K562 (cell line): ENCODE measurements at regions not wholly inside any gene's neighbourhood (a gene's known extent, or its start where the extent isn't known, plus 50 kb on each side); places are given as distances from the start of the nearest gene placed in this dataset.

Source experiments
- ATAC-seq: fragments of 200-7000 bp; cut with Tn5 transposase; 3 replicates; pipeline ENCODE4 v1.9.1; 2020; ENCODE audit warnings: moderate library complexity
- BruUV-seq: library from RNA; stranded (reverse); fragments of 400-500 nt; replicated peaks from 2 replicates; lab custom pipeline; 2021; lab: Mats Ljungman, UMichigan
- CTCF ChIA-PET: fragments of 300-600 bp; formaldehyde crosslinking; extraction: SDS; loops from one replicate; lab custom pipeline; 2021; ENCODE audit warnings: low intra/inter-chr PET ratio; lab: Yijun Ruan, JAX
- POLR2A ChIA-PET: fragments of 300-600, 350-650 bp; sonication (Branson Sonifier 250); formaldehyde crosslinking; extraction: SDS; loops from one replicate; lab custom pipeline; 2021; ENCODE audit warnings: antibody characterized with exemption, inconsistent platforms; lab: Yijun Ruan, JAX
- DNase-seq, 4 experiments: peaks; one replicate each; pipeline versions ENCODE4 v3.0.0 to v3.0.0-alpha.2; 2011 to 2018; ENCODE audit warnings: low spot score in 3 of 4, mixed read lengths in 3 of 4; ENCODE audit errors: extremely low read depth in 1 of 4
- FAIRE-seq: peaks from 2 replicates; lab custom pipeline; 2011; peaks lifted over from hg19 to GRCh38; lab: Jason Lieb, UNC
- H2AFZ ChIP-seq: 2 replicates; pipeline ENCODE4 v1.6.0; 2011; ENCODE audit warnings: low read depth, low read length, control low read depth, inconsistent platforms
- H3K27ac ChIP-seq: fragments of 200-600 bp; 3 replicates; pipeline ENCODE4 v1.8.0; 2011; ENCODE audit warnings: low read depth, mild to moderate bottlenecking, control low read depth, inconsistent platforms, low read length, moderate library complexity, mixed read lengths; ENCODE audit errors: extremely low read depth
- H3K27me3 ChIP-seq, 2 experiments: fragments of 300-600 bp in 1 of 2; 2 replicates in 1 of 2; 3 replicates in 1 of 2; pipeline versions ENCODE4 v1.6.0 to v1.8.0; 2011; ENCODE audit warnings: inconsistent platforms in 2 of 2, low read length in 2 of 2, mild to moderate bottlenecking in 1 of 2, mixed read lengths in 1 of 2, moderate library complexity in 1 of 2; ENCODE audit not compliant: control insufficient read depth in 2 of 2, insufficient read depth in 2 of 2
- H3K36me3 ChIP-seq: fragments of 300-600 bp; 3 replicates; pipeline ENCODE4 v1.8.0; 2011; ENCODE audit warnings: mild to moderate bottlenecking, low read length, inconsistent platforms; ENCODE audit not compliant: control insufficient read depth, insufficient read depth
- H3K4me1 ChIP-seq, 2 experiments: fragments of 200-600 bp in 1 of 2; replicated peaks in 1 of 2; 2 replicates in 1 of 2; 3 replicates in 1 of 2; pipeline versions ENCODE4 v1.5.1 to v1.8.0; 2011; ENCODE audit warnings: inconsistent platforms in 2 of 2, low read length in 2 of 2, mild to moderate bottlenecking in 1 of 2, mixed read lengths in 1 of 2, moderate library complexity in 1 of 2; ENCODE audit not compliant: control insufficient read depth in 2 of 2, insufficient read depth in 2 of 2
- H3K4me2 ChIP-seq: 2 replicates; pipeline ENCODE4 v1.6.1; 2011; ENCODE audit warnings: low read length, control low read depth, inconsistent platforms, mixed read lengths; ENCODE audit not compliant: insufficient read depth
- H3K4me3 ChIP-seq: fragments of 200-600 bp; sonication (generic), shearing (Covaris generic); 2 replicates; pipeline ENCODE4 v1.5.1; 2016; ENCODE audit warnings: control low read depth, inconsistent platforms
- H3K79me2 ChIP-seq: fragments of 200-600 bp; 3 replicates; pipeline ENCODE4 v1.8.0; 2011; ENCODE audit warnings: low read length, inconsistent platforms; ENCODE audit not compliant: control insufficient read depth, insufficient read depth
- H3K9ac ChIP-seq, 2 experiments: 2 replicates each; pipeline versions ENCODE4 v1.6.0 to v1.6.1; 2011; ENCODE audit warnings: low read depth in 2 of 2, low read length in 2 of 2, control low read depth in 1 of 2, inconsistent platforms in 1 of 2, mild to moderate bottlenecking in 1 of 2, mixed read lengths in 1 of 2; ENCODE audit not compliant: insufficient read depth in 1 of 2
- H3K9me1 ChIP-seq: one replicate; pipeline ENCODE4 v1.6.0; 2011; ENCODE audit warnings: inconsistent platforms, mild to moderate bottlenecking, low read length, moderate library complexity; ENCODE audit not compliant: control insufficient read depth, insufficient read depth
- H3K9me3 ChIP-seq: replicated peaks from 2 replicates; pipeline ENCODE4 v1.5.1; 2011; ENCODE audit warnings: low read depth, low read length, inconsistent platforms; ENCODE audit not compliant: control insufficient read depth, insufficient read depth
- H4K20me1 ChIP-seq: replicated peaks from 2 replicates; pipeline ENCODE4 v1.6.1; 2011; ENCODE audit warnings: low read length, inconsistent platforms, mixed read lengths; ENCODE audit not compliant: control insufficient read depth, insufficient read depth
- ARID2 ChIP-seq: fragments of 450-650 bp; IDR thresholded peaks from 2 replicates; pipeline ENCODE4 v1.6.1; 2017; ENCODE audit warnings: antibody characterized with exemption, mild to moderate bottlenecking
- BACH1 ChIP-seq: fragments of 200-800 bp; sonication (Bioruptor generic); IDR thresholded peaks from 2 replicates; pipeline ENCODE4 v1.6.1; 2016; ENCODE audit warnings: missing genetic modification characterization, missing compliant biosample characterization
- KAT8 ChIP-seq: fragments of 450-650 bp; IDR thresholded peaks from 2 replicates; pipeline ENCODE4 v1.6.1; 2016; ENCODE audit warnings: low read depth, mild to moderate bottlenecking
- MTA3 ChIP-seq: fragments of 450-650 bp; formaldehyde crosslinking; IDR thresholded peaks from 2 replicates; pipeline ENCODE4 v1.6.1; 2017; ENCODE audit warnings: mild to moderate bottlenecking, borderline replicate concordance
- TRIM24 ChIP-seq, 2 experiments: fragments of 450-650 bp; IDR thresholded peaks; 2 replicates each; pipeline ENCODE4 v1.6.1; 2016
- ZC3H11A ChIP-seq: IDR thresholded peaks from 2 replicates; pipeline ENCODE4 v1.6.1; 2012; ENCODE audit warnings: low read depth, low read length, improper control_type of control experiment
- WGBS: fragments of 100-300 bp; shearing (Covaris generic); methylation state at CpG from one replicate; pipeline ENCODE4 v1.1.6; 2016; ENCODE audit warnings: low coverage, mixed read lengths; ENCODE audit not compliant: insufficient coverage; ENCODE audit errors: missing lambda C conversion rate; 5-methylcytosine and 5-hydroxymethylcytosine counted together
- in situ Hi-C: fragments of 300-500 bp; cut with MboI; formaldehyde crosslinking; loops from 4 replicates; pipeline ENCODE4 v1.15.0; 2018; ENCODE audit warnings: inconsistent platforms, mixed read lengths
- intact Hi-C: fragments of 100-400 bp; cut with micrococcal nuclease; formaldehyde crosslinking; loops from 2 replicates; pipeline ENCODE4 v1.14.2; 2022
- TF ChIP-seq, protein P1 (sequence below): fragments of 200-800 bp; sonication (Bioruptor generic); IDR thresholded peaks from 2 replicates; pipeline ENCODE4 v1.6.1; 2017; ENCODE audit warnings: missing genetic modification characterization, missing compliant biosample characterization
- TF ChIP-seq, protein P2 (sequence below): sonication (generic); formaldehyde crosslinking; IDR thresholded peaks from 2 replicates; pipeline ENCODE4 v1.8.0; 2022; ENCODE audit warnings: mild to moderate bottlenecking, missing genetic modification reagents
- TF ChIP-seq, protein P3 (sequence below): fragments of 450-650 bp; IDR thresholded peaks from one replicate; pipeline ENCODE4 v1.6.1; 2018; ENCODE audit warnings: mild to moderate bottlenecking, moderate library complexity; ENCODE audit not compliant: partially characterized antibody

DNA sequence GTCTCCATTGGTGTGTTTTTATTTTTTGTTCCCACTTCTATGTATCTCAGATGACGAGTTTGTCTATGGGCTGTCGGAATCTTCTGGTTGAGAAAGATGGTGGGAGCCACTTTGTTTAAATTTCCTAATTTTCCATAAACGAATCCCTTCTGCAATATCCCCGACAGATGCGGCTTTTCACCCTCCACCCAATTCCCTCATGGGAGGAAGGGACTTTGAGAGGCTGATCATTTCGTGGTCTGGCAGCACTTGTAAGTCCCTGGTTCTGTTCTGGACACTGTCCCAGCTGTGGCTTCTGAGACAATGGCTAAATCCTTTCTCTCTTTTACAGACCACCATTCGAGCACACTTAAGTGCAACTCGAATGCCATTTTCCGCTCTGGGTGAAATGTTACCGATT lies 72.2 kb upstream of the PUDP start:
- intact Hi-C loops, result no loop called here
- WGBS, result 1% methylated on average over 10 of the region's 10 CpGs
- no peak overlapping the region for H3K4me3 ChIP-seq

DNA sequence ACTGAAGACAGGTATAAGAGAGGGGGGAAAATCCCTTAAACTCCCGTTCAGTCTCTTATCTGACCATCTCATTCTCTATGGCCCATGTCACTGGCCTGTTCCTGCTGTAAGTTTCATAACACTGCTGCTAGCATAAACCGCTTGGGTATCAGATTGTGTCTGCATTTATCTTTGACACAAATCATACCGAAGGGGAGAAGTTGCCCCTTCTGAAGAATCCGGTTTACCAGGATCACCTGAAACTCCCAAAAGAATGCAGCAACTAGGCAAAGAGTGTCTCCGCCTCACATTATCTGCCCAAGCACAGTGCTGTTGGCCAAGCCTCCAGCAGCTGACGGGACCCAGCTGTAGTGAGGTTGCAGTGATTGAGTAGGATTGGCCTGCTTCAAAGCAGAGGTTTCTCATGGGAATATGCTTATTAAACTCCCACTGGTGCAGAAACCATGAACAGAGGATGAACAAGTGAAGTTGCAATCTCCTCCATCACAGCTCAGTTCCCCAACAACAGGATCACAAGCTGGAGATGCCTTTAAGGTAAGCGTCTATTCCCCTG lies 71.3 kb upstream of the PUDP start:
- ChIA-PET POLR2A (no interaction called here), CTCF (no interaction called here)
- Histone ChIP-seq H3K4me1 (no peaks in the 10 kb centered on the region), H4K20me1 (no peaks in the 10 kb centered on the region), H3K9ac (no peak overlapping the region), H3K27me3 (no peaks in the 10 kb centered on the region), H3K79me2 (no peaks in the 10 kb centered on the region), H3K9me3 (no peaks in the 10 kb centered on the region), H3K9me1 (no peaks in the 10 kb centered on the region), H3K27ac (no peak overlapping the region), H3K4me2 (no peak overlapping the region), H2AFZ (no peak overlapping the region), H3K4me3 (no peak overlapping the region), H3K36me3 (no peaks in the 10 kb centered on the region)
- 5% methylated on average over 5 of the region's 7 CpGs for WGBS
- in situ Hi-C loops (no loop called here), intact Hi-C loops (no loop called here)
- ATAC-seq, result no peak
- no TSS peak for BruUV-seq
- DNase-seq, result no peak
- no peak for FAIRE-seq
- TF ChIP-seq, protein P1, sequence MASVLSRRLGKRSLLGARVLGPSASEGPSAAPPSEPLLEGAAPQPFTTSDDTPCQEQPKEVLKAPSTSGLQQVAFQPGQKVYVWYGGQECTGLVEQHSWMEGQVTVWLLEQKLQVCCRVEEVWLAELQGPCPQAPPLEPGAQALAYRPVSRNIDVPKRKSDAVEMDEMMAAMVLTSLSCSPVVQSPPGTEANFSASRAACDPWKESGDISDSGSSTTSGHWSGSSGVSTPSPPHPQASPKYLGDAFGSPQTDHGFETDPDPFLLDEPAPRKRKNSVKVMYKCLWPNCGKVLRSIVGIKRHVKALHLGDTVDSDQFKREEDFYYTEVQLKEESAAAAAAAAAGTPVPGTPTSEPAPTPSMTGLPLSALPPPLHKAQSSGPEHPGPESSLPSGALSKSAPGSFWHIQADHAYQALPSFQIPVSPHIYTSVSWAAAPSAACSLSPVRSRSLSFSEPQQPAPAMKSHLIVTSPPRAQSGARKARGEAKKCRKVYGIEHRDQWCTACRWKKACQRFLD (CRISPR knock-in tag), result no peak
- TF ChIP-seq KAT8, result no peak
- no peak for TF ChIP-seq ZC3H11A
- TF ChIP-seq BACH1 (tag), result no peak
- TF ChIP-seq MTA3, result no peak
- TF ChIP-seq, protein P2, sequence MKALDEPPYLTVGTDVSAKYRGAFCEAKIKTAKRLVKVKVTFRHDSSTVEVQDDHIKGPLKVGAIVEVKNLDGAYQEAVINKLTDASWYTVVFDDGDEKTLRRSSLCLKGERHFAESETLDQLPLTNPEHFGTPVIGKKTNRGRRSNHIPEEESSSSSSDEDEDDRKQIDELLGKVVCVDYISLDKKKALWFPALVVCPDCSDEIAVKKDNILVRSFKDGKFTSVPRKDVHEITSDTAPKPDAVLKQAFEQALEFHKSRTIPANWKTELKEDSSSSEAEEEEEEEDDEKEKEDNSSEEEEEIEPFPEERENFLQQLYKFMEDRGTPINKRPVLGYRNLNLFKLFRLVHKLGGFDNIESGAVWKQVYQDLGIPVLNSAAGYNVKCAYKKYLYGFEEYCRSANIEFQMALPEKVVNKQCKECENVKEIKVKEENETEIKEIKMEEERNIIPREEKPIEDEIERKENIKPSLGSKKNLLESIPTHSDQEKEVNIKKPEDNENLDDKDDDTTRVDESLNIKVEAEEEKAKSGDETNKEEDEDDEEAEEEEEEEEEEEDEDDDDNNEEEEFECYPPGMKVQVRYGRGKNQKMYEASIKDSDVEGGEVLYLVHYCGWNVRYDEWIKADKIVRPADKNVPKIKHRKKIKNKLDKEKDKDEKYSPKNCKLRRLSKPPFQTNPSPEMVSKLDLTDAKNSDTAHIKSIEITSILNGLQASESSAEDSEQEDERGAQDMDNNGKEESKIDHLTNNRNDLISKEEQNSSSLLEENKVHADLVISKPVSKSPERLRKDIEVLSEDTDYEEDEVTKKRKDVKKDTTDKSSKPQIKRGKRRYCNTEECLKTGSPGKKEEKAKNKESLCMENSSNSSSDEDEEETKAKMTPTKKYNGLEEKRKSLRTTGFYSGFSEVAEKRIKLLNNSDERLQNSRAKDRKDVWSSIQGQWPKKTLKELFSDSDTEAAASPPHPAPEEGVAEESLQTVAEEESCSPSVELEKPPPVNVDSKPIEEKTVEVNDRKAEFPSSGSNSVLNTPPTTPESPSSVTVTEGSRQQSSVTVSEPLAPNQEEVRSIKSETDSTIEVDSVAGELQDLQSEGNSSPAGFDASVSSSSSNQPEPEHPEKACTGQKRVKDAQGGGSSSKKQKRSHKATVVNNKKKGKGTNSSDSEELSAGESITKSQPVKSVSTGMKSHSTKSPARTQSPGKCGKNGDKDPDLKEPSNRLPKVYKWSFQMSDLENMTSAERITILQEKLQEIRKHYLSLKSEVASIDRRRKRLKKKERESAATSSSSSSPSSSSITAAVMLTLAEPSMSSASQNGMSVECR (CRISPR knock-in tag), result no peak
- TF ChIP-seq TRIM24 (IDR thresholded peaks at IDR 0.05), result no peak

More for the DNA sequence above, 72.2 kb upstream of the PUDP start:
- no peaks in the 10 kb centered on the region for H3K9me1 ChIP-seq
- no peak overlapping the region for H3K4me2 ChIP-seq
- no peaks in the 10 kb centered on the region for H3K79me2 ChIP-seq
- H3K4me1 ChIP-seq, result no peaks in the 10 kb centered on the region
- POLR2A ChIA-PET, result no interaction called here
- CTCF ChIA-PET, result no interaction called here
- in situ Hi-C loops, result no loop called here
- TF ChIP-seq, protein P3, sequence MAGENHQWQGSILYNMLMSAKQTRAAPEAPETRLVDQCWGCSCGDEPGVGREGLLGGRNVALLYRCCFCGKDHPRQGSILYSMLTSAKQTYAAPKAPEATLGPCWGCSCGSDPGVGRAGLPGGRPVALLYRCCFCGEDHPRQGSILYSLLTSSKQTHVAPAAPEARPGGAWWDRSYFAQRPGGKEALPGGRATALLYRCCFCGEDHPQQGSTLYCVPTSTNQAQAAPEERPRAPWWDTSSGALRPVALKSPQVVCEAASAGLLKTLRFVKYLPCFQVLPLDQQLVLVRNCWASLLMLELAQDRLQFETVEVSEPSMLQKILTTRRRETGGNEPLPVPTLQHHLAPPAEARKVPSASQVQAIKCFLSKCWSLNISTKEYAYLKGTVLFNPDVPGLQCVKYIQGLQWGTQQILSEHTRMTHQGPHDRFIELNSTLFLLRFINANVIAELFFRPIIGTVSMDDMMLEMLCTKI, result no peak
- TF ChIP-seq ARID2, result no peak
- H3K9ac ChIP-seq, result no peak overlapping the region
- no peak overlapping the region for H2AFZ ChIP-seq
- H4K20me1 ChIP-seq, result no peaks in the 10 kb centered on the region
- no peak overlapping the region for H3K27ac ChIP-seq
- H3K27me3 ChIP-seq, result no peaks in the 10 kb centered on the region
- FAIRE-seq, result no peak
- no peaks in the 10 kb centered on the region for H3K36me3 ChIP-seq
- no peak for ATAC-seq
- BruUV-seq, result no TSS peak
- DNase-seq, result no peak
- H3K9me3 ChIP-seq, result no peaks in the 10 kb centered on the region
